Glomerular visceral epithelial cell (primary cell): ENCODE measurements at regions not wholly inside any gene's neighbourhood (a gene's known extent, or its start where the extent isn't known, plus 50 kb on each side); places are given as distances from the start of the nearest gene placed in this dataset.
"Not testable (repeated sequence)": the region's sequence is repeated elsewhere in the genome, so short reads cannot be mapped to it uniquely, and the experiment has no call there.

Experiments used
- DNase-seq: peaks from one replicate; pipeline ENCODE4 v3.0.0-alpha.2; 2016; ENCODE audit errors: extremely low spot score

GRCh38 chr14:21846902-21847301 lies 173.3 kb upstream of the OR4E1 start:
- DNase-seq = not testable (repeated sequence)

DNA sequence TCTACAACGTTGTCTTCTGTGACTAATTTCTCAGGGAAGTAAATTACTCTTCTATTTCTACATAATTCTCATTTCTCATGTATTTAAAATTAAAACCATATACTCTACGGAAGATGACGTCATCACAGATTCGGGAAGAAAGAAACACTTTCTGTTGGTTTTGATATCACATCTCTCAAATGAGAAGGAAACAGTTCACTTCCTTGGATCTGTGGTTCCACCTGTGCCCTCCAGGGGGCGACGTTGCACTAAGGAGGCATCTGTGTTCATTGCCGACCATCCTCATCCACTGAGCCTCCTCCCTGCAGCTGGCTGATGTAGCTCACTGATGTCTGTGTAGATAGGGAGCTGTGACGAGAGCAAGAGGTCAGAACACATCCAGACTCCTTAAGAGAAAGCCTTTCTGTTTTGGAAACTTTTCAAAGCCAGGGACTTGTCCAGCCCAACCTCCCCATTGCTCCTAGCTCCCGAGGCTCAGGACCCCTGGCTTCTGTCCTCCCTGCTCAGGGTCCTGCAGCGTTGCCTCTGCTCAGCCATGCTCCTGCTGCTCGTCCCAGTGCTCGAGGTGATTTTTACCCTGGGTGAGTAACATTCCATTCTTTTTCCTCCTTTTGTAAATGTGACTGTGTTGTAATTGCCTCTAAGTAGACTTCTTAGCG lies 172.7 kb upstream of the OR4E1 start:
- peak; percentile 22 for DNase-seq

DNA sequence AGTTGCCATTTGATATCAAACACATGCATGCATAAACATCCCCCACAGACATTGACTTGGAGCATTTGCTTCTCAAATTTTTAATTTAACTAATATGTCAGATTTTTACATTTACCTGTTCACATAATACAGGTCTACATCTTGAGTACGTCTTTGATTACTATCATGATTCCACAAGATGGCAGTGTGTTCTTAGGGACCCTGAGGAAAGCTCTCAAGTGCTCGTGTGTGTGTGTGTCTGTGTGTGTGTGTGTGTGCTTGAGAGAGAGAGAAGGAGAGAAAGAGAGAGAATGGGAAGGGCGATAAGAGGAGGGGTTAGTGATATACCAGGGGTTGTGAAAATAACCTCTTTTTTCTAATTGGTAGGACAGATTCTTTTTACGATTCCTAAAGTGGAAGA lies 167.1 kb upstream of the OR4E1 start:
- no peak for DNase-seq

DNA sequence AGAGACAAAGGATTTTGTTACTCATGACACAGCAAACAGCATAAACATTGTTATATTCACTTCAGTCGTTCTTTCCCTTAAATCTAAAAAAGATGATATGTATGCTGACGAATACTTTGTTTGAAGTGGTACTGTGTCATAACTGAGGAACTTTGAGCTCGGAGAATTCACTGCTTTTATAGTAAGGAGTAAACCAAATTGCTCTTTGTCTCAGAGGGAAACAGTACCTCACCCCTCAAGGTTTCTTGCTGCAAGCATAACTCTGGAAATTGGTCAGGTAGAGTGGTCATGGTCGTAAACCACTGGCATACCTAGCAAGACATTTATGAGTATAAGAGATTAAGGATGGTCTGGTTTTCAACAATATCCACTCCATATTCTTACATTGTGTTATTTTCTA lies 160.2 kb upstream of the OR4E1 start:
- no peak for DNase-seq

GRCh38 chr14:21825845-21826244 lies 152.2 kb upstream of the OR4E1 start:
- no peak for DNase-seq

DNA sequence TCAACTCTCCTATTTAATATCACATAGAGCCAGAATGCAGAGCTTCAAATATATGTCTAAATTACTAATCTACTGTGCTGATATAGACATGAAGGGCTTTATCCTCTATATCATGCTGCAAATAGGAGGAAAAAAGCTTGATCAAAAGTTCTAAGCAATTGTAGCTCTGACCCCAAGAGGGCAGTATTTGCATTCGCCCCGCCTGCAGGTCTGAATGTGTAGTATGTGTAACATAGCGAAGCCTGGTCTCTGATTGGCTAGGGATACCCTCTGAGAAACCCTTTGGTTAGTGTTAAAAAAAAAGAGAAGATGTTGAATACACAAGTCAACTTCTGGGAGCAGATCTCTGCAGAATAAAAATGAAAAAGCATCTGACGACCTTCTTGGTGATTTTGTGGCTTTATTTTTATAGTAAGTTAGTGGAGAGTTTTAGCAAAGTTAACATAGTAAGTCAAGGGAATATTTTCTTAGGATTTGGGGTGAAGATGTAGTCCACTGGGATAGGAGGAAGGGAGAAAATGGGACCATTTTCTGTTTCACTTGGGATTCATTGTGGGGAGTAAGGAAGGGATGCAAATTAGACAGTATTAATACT lies 151.6 kb upstream of the OR4E1 start:
- DNase-seq = peak; percentile 14

DNA sequence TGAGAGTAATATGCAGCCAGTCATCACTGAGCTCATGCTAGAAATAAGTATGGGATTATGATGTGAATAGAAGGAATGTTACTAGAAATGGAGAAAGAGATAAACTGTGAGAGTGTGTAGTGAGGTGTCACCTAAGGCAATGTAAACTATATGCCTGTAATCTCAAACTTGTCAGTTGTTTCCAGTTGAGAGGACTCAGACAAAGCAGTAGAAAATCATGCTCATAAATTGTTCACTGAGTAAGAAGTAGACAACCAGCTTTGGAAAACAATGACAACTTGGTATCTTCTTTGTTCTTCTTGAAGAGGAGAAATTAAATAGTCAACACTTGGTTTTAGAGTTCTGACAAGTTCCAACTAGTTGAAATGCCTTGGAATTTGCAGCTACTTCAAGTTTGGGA lies 148.5 kb upstream of the OR4E1 start:
- no peak for DNase-seq

GRCh38 chr14:21820631-21821030 lies 147.0 kb upstream of the OR4E1 start:
- no peak for DNase-seq

DNA sequence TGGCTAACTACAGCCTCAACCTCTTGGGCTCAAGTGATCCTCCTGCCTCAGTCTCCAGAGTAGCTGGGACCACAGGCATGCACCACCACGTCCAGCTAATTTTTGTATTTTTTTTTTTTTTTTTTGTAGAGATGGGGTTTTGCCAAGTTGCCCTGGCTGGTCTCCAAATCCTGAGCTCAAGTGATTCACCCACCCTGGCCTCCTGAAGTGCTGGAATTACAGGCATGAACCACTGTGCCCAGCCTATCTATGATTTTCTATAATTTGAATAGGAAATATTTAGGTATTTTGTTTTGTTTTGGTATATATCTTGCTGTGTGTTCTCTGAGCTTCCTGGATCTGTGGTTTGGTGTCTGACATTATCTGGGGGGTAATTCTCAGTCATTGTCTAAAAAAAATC lies 146.3 kb upstream of the OR4E1 start:
- DNase-seq = peak; percentile 4

DNA sequence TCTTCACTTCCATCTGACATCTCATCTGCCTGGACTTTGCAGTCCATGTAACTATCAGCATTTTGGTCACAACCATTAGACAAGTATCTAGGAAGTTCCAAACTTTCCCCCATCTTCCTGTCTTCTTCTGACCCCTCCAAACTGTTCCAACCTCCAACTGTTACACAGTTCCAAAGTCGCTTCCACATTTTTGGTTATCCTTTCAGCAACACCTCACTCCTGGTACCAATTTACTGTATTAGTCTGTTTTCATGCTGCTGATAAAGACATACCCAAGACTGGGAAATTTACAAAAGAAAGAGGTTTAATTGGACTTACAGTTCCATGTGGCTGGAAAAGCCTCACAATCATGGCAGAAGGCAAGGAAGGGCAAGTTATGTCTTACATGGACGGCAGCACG lies 143.4 kb upstream of the OR4E1 start:
- not testable (repeated sequence) for DNase-seq

DNA sequence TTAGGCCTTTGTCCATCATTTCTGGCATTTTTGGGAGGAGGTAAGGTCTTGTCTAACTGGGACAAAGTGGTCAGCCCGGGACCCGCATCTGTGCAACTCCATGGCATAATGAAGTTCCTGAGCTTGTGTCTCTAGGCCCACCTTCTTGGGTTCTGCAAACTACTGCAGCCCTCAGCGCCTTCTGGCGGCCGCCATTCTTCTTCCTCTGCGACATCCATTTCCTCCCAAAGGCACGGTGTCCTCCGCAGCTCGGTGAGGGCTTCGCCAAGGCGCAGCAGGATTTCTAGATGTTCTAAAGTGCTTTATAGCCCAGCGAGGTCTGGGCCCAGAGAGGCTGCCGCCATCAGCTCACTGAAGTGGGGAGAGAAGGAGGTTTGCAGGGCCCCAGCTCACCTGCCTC lies 134.4 kb upstream of the OR4E1 start:
- DNase-seq = no peak

- no peak for DNase-seq
Measured at GRCh38 chr14:21804981-21805380, 131.4 kb upstream of the OR4E1 start.

GRCh38 chr14:21802441-21802840 lies 128.8 kb upstream of the OR4E1 start:
- DNase-seq = no peak

DNA sequence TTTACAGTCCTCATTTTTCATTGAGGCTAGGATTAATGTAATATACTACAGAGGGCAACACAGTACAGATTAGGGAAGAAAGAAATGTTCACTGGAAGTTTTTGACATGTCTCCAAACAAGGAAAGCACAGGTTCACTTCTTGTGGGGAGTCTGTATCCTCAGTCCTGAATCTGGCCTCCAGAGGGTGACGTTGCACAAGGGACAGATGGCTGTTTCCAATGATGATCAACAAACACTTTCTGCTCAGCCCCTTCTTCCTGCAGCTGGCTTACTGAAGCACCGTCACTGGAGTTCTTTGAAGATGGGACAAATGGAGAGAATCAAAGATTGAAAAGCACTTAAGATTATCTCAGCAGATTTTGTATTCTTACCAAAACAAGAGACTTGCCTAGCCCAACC lies 123.3 kb upstream of the OR4E1 start:
- DNase-seq = no peak

GRCh38 chr14:21795456-21795855 lies 121.8 kb upstream of the OR4E1 start:
- DNase-seq = no peak

DNA sequence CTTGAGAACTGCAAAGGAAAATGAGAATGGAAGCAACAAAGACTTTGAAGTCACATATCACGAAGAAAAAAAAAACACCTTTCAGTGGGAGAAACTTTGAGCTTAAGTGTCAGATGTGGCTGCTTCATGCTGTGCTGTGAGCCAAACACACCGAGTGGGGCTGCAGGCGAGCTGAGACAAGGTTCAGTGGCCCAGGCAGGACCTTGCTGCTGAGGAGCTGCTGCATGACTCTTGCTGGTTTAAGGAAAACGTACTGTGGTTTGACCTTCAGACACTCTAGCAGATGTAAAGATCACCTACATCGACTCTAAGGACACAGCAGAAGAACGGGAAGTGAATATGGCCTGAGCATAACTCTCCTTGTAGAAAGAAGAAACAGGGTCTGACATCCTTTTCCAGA lies 118.1 kb upstream of the OR4E1 start:
- DNase-seq = no peak

GRCh38 chr14:21788687-21789086 lies 115.1 kb upstream of the OR4E1 start:
- not testable (repeated sequence) for DNase-seq

DNA sequence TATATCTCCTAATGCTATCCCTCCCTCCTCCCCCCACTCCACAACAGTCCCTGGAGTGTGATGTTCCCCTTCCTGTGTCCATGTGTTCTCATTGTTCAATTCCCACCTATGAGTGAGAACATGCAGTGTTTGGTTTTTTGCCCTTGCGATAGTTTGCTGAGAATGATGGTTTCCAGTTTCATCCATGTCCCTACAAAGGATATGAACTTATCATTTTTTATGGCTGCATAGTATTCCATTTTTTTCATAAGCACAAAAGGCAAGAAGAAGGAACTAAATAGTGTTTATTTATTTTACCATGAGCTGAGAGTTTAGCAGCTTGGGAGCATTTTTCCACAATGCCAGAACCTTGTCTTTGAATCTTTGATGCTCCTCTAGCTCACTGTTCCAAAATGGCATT lies 113.6 kb upstream of the OR4E1 start:
- DNase-seq = not testable (repeated sequence)

GRCh38 chr14:21781543-21781942 lies 107.9 kb upstream of the OR4E1 start:
- no peak for DNase-seq

- DNase-seq = no peak
Measured at GRCh38 chr14:21780429-21781084, 106.9 kb upstream of the OR4E1 start.

- no peak for DNase-seq
Measured at GRCh38 chr14:21771671-21772070, 98.1 kb upstream of the OR4E1 start.

- DNase-seq = no peak
Measured at GRCh38 chr14:21768875-21769257, 95.2 kb upstream of the OR4E1 start.

GRCh38 chr14:21768116-21768874 lies 94.7 kb upstream of the OR4E1 start:
- DNase-seq = peak; percentile 6
